DOHH2 (cell line): ENCODE measurements at regions not wholly inside any gene's neighbourhood (a gene's known extent, or its start where the extent isn't known, plus 50 kb on each side); places are given as distances from the start of the nearest gene placed in this dataset.

Experiments used
- CTCF ChIP-seq: fragments of 200-600 bp; sonication (generic); IDR thresholded peaks from one replicate; pipeline ENCODE4 v1.5.1; 2014; ENCODE audit warnings: antibody characterized with exemption, mild to moderate bottlenecking, low read depth, low read length; ENCODE audit not compliant: poor library complexity, severe bottlenecking
- EZH2phosphoT487 ChIP-seq: fragments of 200-600 bp; sonication (generic); IDR thresholded peaks from 2 replicates; pipeline ENCODE4 v1.6.1; 2017; ENCODE audit warnings: borderline replicate concordance, mild to moderate bottlenecking, antibody characterized with exemption, low read length, moderate library complexity, mixed read lengths

- TF ChIP-seq CTCF (no peak), EZH2phosphoT487 (no peak)
Measured at GRCh38 chr3:36025232-36025631, 355.1 kb upstream of the STAC start.
